ENCODE measurements at regions not wholly inside any gene's neighbourhood (a gene's known extent, or its start where the extent isn't known, plus 50 kb on each side); places are given as distances from the start of the nearest gene placed in this dataset.
"Not testable (repeated sequence)": the region's sequence is repeated elsewhere in the genome, so short reads cannot be mapped to it uniquely, and the experiment has no call there.

- no peak for DNase-seq
These were observed 347.7 kb upstream of the MAP2 start for GRCh38 chr2:209076151-209076550.

GRCh38 chr2:209086761-209087160, 337.1 kb upstream of the MAP2 start:
- DNase-seq = no peak

- no peak for DNase-seq
These were observed 332.8 kb upstream of the MAP2 start for GRCh38 chr2:209091056-209091455.

GRCh38 chr2:209094221-209094620, 329.6 kb upstream of the MAP2 start:
- no peak for DNase-seq

GRCh38 chr2:209095432-209095831, 328.4 kb upstream of the MAP2 start:
- DNase-seq = no peak

- no peak for DNase-seq
These were observed 326.7 kb upstream of the MAP2 start for GRCh38 chr2:209097168-209097567.

GRCh38 chr2:209102319-209102718, 321.5 kb upstream of the MAP2 start:
- no peak for DNase-seq

- DNase-seq = no peak
These were observed 310.8 kb upstream of the MAP2 start for GRCh38 chr2:209113026-209113425.

GRCh38 chr2:209114588-209115240, 309.1 kb upstream of the MAP2 start:
- DNase-seq = no peak

- no peak for DNase-seq
These were observed 302.2 kb upstream of the MAP2 start for GRCh38 chr2:209121691-209122090.

- DNase-seq = no peak
These were observed 298.6 kb upstream of the MAP2 start for GRCh38 chr2:209125291-209125690.

- no peak for DNase-seq
These were observed 285.8 kb upstream of the MAP2 start for GRCh38 chr2:209138079-209138478.

GRCh38 chr2:209141142-209141541, 282.7 kb upstream of the MAP2 start:
- DNase-seq = no peak

GRCh38 chr2:209141818-209142217, 282.0 kb upstream of the MAP2 start:
- DNase-seq = no peak

- DNase-seq = not testable (repeated sequence)
These were observed 278.6 kb upstream of the MAP2 start for GRCh38 chr2:209145220-209145691.

- no peak for DNase-seq
These were observed 277.7 kb upstream of the MAP2 start for GRCh38 chr2:209145941-209146681.

GRCh38 chr2:209146682-209147320, 277.0 kb upstream of the MAP2 start:
- DNase-seq = no peak

GRCh38 chr2:209147981-209148380, 275.9 kb upstream of the MAP2 start:
- DNase-seq = peak in 1 of 2 experiments; percentile 3

GRCh38 chr2:209160800-209161588, 262.9 kb upstream of the MAP2 start:
- no peak for DNase-seq

- no peak for DNase-seq
These were observed 261.7 kb upstream of the MAP2 start for GRCh38 chr2:209162129-209162528.

- no peak for DNase-seq
These were observed 241.9 kb upstream of the MAP2 start for GRCh38 chr2:209181984-209182383.

GRCh38 chr2:209186886-209187285, 237.0 kb upstream of the MAP2 start:
- not testable (repeated sequence) for DNase-seq

GRCh38 chr2:209189893-209190292, 234.0 kb upstream of the MAP2 start:
- DNase-seq = no peak

All from AML-193 (cell line).